HEK293 (cell line): ENCODE measurements at regions not wholly inside any gene's neighbourhood (a gene's known extent, or its start where the extent isn't known, plus 50 kb on each side); places are given as distances from the start of the nearest gene placed in this dataset.

Source experiments
- PRDM1 ChIP-seq: fragments of 450-650 bp; formaldehyde crosslinking; IDR thresholded peaks from 2 replicates; pipeline ENCODE4; 2016; ENCODE audit warnings: missing biosample characterization, missing genetic modification characterization
- SETDB1 ChIP-seq: IDR thresholded peaks from one replicate; pipeline ENCODE4 v1.6.1; 2017; ENCODE audit warnings: mild to moderate bottlenecking, low read length, moderate library complexity, mixed read lengths; ENCODE audit not compliant: insufficient read length
- TRIM28 ChIP-seq: IDR thresholded peaks from 2 replicates; pipeline ENCODE4 v1.6.1; 2011; ENCODE audit warnings: low read length, control low read depth, borderline replicate concordance
- ZBTB7A ChIP-seq: fragments of 450-650 bp; formaldehyde crosslinking; IDR thresholded peaks from 2 replicates; pipeline ENCODE4 v1.5.1; 2016; ENCODE audit warnings: low read depth, missing biosample characterization, missing genetic modification characterization
- ZNF133 ChIP-seq: fragments of 450-650 bp; formaldehyde crosslinking; IDR thresholded peaks from 2 replicates; pipeline ENCODE4 v1.5.1; 2016; ENCODE audit warnings: missing biosample characterization, missing genetic modification characterization
- ZNF23 ChIP-seq: fragments of 450-650 bp; formaldehyde crosslinking; IDR thresholded peaks from 2 replicates; pipeline ENCODE4 v1.5.1; 2016; ENCODE audit warnings: missing biosample characterization, missing genetic modification characterization, borderline replicate concordance
- ZNF24 ChIP-seq: fragments of 450-650 bp; formaldehyde crosslinking; IDR thresholded peaks from 2 replicates; pipeline ENCODE4 v1.5.1; 2016; ENCODE audit warnings: missing biosample characterization, missing genetic modification characterization
- ZNF449 ChIP-seq: fragments of 450-650 bp; formaldehyde crosslinking; IDR thresholded peaks from 2 replicates; pipeline ENCODE4 v1.5.1; 2017; ENCODE audit warnings: missing biosample characterization, mild to moderate bottlenecking, missing genetic modification characterization, moderate library complexity
- TF ChIP-seq, protein P1 (sequence below): fragments of 450-650 bp; formaldehyde crosslinking; IDR thresholded peaks from 2 replicates; pipeline ENCODE4 v1.5.1; 2016; ENCODE audit warnings: missing biosample characterization, missing genetic modification characterization
- TF ChIP-seq, protein P2 (sequence below): fragments of 450-650 bp; formaldehyde crosslinking; IDR thresholded peaks from 2 replicates; pipeline ENCODE4 v1.5.1; 2016; ENCODE audit warnings: missing biosample characterization, missing genetic modification characterization

- TF ChIP-seq, protein P1, sequence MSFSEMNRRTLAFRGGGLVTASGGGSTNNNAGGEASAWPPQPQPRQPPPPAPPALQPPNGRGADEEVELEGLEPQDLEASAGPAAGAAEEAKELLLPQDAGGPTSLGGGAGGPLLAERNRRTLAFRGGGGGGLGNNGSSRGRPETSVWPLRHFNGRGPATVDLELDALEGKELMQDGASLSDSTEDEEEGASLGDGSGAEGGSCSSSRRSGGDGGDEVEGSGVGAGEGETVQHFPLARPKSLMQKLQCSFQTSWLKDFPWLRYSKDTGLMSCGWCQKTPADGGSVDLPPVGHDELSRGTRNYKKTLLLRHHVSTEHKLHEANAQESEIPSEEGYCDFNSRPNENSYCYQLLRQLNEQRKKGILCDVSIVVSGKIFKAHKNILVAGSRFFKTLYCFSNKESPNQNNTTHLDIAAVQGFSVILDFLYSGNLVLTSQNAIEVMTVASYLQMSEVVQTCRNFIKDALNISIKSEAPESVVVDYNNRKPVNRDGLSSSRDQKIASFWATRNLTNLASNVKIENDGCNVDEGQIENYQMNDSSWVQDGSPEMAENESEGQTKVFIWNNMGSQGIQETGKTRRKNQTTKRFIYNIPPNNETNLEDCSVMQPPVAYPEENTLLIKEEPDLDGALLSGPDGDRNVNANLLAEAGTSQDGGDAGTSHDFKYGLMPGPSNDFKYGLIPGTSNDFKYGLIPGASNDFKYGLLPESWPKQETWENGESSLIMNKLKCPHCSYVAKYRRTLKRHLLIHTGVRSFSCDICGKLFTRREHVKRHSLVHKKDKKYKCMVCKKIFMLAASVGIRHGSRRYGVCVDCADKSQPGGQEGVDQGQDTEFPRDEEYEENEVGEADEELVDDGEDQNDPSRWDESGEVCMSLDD (tag by site-specific recombination) = peak; percentile 44; the same call in 1 of the 2 replicates
- TF ChIP-seq ZNF449 (tag by site-specific recombination) (no peak), PRDM1 (tag by site-specific recombination) (no peak), TRIM28 (no peak), ZNF23 (tag by site-specific recombination) (no peak), ZNF133 (tag by site-specific recombination) (no peak), ZNF24 (tag by site-specific recombination) (no peak), ZBTB7A (no peak), SETDB1 (no peak)
- TF ChIP-seq, protein P2, sequence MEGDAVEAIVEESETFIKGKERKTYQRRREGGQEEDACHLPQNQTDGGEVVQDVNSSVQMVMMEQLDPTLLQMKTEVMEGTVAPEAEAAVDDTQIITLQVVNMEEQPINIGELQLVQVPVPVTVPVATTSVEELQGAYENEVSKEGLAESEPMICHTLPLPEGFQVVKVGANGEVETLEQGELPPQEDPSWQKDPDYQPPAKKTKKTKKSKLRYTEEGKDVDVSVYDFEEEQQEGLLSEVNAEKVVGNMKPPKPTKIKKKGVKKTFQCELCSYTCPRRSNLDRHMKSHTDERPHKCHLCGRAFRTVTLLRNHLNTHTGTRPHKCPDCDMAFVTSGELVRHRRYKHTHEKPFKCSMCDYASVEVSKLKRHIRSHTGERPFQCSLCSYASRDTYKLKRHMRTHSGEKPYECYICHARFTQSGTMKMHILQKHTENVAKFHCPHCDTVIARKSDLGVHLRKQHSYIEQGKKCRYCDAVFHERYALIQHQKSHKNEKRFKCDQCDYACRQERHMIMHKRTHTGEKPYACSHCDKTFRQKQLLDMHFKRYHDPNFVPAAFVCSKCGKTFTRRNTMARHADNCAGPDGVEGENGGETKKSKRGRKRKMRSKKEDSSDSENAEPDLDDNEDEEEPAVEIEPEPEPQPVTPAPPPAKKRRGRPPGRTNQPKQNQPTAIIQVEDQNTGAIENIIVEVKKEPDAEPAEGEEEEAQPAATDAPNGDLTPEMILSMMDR (tag by site-specific recombination) = no peak
Measured at GRCh38 chr1:218164930-218165700, 120.0 kb upstream of the RRP15 start.
